ENCODE measurements at regions not wholly inside any gene's neighbourhood (a gene's known extent, or its start where the extent isn't known, plus 50 kb on each side); places are given as distances from the start of the nearest gene placed in this dataset.

DNA sequence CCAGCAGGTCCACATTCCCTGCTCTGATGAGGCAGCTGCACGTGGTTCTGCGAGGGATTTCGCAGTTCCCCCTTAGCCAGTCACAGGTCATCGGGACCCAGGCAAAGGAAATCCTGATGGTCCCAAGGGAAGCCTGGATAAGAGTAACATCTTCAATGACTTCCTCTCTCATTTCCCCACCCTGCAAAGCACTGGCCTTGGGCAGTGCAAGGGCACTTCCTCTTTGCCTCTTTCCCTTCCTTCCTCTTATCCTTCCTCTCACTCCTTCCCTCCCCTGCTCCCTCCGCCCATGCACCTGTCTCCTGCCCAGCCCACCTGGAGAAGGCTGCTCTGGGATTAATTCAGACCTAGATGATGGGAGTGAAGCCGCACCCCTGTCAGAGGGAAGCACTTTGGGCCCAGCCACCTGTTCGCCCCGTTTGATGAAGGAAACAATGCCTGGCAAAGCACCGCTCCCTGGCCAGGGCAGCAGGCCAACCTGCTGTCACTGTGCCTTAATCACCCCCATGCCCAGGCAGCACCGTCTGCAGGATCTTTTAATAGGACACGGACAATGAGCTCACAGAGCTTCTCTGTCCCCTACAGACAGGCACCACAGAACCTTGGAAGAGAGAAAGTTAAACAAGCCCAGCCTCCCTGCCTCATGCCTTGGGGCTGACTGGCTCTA lies 113.5 kb upstream of the PABPC3 start:
- TF ChIP-seq, protein P1, sequence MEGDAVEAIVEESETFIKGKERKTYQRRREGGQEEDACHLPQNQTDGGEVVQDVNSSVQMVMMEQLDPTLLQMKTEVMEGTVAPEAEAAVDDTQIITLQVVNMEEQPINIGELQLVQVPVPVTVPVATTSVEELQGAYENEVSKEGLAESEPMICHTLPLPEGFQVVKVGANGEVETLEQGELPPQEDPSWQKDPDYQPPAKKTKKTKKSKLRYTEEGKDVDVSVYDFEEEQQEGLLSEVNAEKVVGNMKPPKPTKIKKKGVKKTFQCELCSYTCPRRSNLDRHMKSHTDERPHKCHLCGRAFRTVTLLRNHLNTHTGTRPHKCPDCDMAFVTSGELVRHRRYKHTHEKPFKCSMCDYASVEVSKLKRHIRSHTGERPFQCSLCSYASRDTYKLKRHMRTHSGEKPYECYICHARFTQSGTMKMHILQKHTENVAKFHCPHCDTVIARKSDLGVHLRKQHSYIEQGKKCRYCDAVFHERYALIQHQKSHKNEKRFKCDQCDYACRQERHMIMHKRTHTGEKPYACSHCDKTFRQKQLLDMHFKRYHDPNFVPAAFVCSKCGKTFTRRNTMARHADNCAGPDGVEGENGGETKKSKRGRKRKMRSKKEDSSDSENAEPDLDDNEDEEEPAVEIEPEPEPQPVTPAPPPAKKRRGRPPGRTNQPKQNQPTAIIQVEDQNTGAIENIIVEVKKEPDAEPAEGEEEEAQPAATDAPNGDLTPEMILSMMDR (conservative IDR thresholded peaks at IDR 0.05): no peak
- TF ChIP-seq ZFX (IDR thresholded peaks at IDR 0.05): no peak
